IPS-15b (cell line): ENCODE measurements at regions not wholly inside any gene's neighbourhood (a gene's known extent, or its start where the extent isn't known, plus 50 kb on each side); places are given as distances from the start of the nearest gene placed in this dataset.

Experiments
- H3K27me3 ChIP-seq: one replicate; pipeline ENCODE4 v1.6.1; 2013; ENCODE audit warnings: low read length; ENCODE audit not compliant: control insufficient read depth, insufficient read depth
- H3K36me3 ChIP-seq: one replicate; pipeline ENCODE4 v1.6.1; 2013; ENCODE audit warnings: low read length; ENCODE audit not compliant: control insufficient read depth, insufficient read depth
- H3K4me1 ChIP-seq: one replicate; pipeline ENCODE4 v1.6.1; 2013; ENCODE audit warnings: mild to moderate bottlenecking, low read length; ENCODE audit not compliant: control insufficient read depth, insufficient read depth
- H3K4me3 ChIP-seq: one replicate; pipeline ENCODE4 v1.5.1; 2013; ENCODE audit warnings: low read depth, low read length
- H3K9ac ChIP-seq: one replicate; pipeline ENCODE4 v1.6.1; 2013; ENCODE audit warnings: low read depth, mild to moderate bottlenecking, low read length
- H3K9me3 ChIP-seq: one replicate; pipeline ENCODE4 v1.6.1; 2013; ENCODE audit warnings: mild to moderate bottlenecking, low read length; ENCODE audit not compliant: control insufficient read depth, insufficient read depth

DNA sequence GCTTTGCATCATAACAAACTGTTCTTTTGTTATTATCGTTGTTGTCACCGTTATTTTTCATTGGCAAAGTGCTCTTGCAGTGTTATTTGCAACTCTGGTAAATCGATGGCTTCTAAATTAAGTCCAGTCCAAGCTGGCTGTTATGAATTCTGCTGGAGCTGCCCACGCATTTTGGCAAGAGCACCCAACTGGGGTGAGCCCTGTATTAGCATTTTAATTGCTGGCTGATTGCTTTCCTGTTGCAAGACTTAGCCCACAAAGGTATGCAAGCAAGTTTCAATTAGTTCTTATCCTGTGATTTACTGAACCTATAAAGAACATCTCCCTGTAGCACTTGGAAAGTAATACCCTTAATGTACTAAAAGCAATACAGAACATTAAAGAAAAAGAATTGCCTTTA, 226.8 kb downstream of the ACTR3B start:
- no peak overlapping the region for H3K4me3 ChIP-seq
- peaks cover 20% of the 10 kb centered on the region for H3K4me1 ChIP-seq
- H3K36me3 ChIP-seq, result no peaks in the 10 kb centered on the region
- H3K9me3 ChIP-seq, result no peaks in the 10 kb centered on the region
- no peaks in the 10 kb centered on the region for H3K27me3 ChIP-seq
- no peak overlapping the region for H3K9ac ChIP-seq

DNA sequence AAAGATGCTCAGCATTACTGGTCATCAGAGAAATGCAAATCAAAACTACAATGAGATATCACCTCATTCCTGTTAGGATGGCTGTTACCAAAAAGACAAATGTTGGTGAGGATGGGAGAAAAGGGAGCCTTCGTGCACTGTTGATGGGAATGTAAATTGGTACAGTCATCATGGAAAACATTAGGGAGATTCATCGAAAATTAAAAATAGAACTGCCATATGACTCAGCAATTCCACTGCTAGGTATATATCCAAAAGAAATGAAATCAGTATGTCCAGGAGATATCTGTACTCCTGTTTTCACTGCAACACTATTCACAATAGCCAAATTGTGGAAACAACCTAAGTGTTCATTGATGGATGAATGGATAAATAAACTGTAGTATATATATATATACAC, 228.1 kb downstream of the ACTR3B start:
- Histone ChIP-seq H3K4me1 (peaks cover 20% of the 10 kb centered on the region), H3K4me3 (no peak overlapping the region), H3K36me3 (no peaks in the 10 kb centered on the region), H3K27me3 (no peaks in the 10 kb centered on the region), H3K9me3 (no peaks in the 10 kb centered on the region), H3K9ac (no peak overlapping the region)

DNA sequence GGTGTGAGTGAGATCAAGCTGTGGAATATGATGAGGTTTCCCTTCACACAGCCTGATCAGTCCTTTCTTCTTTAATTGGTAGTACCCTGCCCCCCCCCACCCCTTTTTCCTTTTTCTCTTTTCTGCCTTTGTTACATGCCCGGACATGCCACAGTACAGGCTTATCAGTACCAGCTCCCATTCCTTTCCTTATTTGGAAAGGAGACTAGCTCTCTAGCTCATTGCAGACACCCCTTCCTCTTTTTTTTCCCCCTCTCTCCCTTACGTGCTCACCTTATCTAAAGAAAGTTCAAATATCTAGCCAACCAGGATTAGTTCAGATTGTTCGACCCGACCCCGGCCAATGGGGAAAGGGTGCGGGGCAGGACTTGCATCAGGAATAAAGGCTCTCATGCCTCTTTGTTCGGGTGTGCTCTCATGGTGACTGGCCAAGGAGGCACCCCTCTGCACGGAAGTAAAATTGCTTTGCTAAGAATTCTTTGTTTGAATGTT, 230.4 kb downstream of the ACTR3B start:
- Histone ChIP-seq H3K9me3 (no peaks in the 10 kb centered on the region), H3K9ac (no peak overlapping the region), H3K36me3 (no peaks in the 10 kb centered on the region), H3K4me1 (peaks cover 18% of the 10 kb centered on the region), H3K27me3 (no peaks in the 10 kb centered on the region), H3K4me3 (no peak overlapping the region)

DNA sequence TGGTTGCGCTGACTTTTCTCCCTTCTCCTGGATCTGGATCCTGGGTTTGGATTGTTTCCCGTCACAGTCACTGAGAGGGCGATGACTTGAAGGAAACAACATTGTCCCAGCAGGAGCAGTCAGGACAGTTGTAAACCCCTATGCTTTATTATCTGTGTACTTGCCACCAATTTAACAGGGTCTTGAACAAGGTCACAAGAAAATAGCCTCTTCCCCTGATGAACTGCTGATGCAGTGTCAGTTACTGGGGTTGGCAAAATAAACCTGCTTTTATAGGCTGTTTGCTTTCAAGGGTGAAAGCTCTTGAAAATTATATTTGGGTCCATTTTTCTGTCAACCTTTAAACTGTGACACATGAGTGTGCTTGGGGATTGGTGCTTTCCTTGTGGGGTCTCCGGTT, 238.9 kb downstream of the ACTR3B start:
- H3K27me3 ChIP-seq, result no peaks in the 10 kb centered on the region
- peaks cover 3% of the 10 kb centered on the region for H3K36me3 ChIP-seq
- no peak overlapping the region for H3K9ac ChIP-seq
- peaks cover 11% of the 10 kb centered on the region for H3K9me3 ChIP-seq
- H3K4me3 ChIP-seq, result no peak overlapping the region
- peaks cover 9% of the 10 kb centered on the region for H3K4me1 ChIP-seq

DNA sequence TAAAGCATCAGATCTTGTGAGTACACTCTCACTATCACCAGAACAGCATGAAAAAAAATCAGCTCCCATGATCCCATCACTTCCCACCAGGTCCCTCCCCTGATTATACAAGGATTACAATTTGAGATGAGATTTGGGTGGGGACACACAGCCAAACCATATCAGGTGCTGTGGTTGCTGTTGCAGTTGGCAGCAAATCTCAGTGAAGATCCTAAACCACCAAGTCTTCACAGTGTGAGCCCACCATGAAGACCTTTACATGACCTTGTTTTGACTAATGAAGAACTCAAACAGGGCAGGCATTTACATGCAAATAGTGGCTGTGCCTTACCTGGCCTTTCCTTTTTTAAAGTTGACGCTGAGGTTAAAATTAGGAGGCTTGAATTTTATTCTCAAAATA, 242.6 kb downstream of the ACTR3B start:
- Histone ChIP-seq H3K9me3 (peaks cover 11% of the 10 kb centered on the region), H3K9ac (no peak overlapping the region), H3K36me3 (peaks cover 3% of the 10 kb centered on the region), H3K4me3 (no peak overlapping the region), H3K27me3 (peaks cover 4% of the 10 kb centered on the region), H3K4me1 (peaks cover 9% of the 10 kb centered on the region)

DNA sequence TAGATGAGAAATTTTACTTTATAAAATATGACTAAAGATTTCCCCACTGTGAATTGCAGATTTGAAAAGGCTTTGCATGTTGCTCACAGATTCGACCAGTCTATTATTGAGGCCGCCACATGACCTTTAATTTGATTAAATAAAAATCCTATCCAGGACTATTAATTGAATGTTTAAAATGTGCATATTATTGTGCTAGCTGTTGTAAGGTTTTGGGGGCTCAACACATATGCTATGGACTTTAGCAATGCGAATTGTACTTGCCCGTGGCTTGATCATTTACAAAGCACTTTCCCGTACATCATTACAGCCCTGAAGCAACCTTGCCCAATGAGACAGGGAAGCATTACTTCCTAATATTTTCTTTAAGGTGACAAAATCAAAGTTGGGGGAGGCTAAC, 243.0 kb downstream of the ACTR3B start:
- Histone ChIP-seq H3K27me3 (peaks cover 4% of the 10 kb centered on the region), H3K9me3 (peaks cover 11% of the 10 kb centered on the region), H3K9ac (no peak overlapping the region), H3K36me3 (peaks cover 3% of the 10 kb centered on the region), H3K4me1 (peaks cover 9% of the 10 kb centered on the region), H3K4me3 (no peak overlapping the region)

DNA sequence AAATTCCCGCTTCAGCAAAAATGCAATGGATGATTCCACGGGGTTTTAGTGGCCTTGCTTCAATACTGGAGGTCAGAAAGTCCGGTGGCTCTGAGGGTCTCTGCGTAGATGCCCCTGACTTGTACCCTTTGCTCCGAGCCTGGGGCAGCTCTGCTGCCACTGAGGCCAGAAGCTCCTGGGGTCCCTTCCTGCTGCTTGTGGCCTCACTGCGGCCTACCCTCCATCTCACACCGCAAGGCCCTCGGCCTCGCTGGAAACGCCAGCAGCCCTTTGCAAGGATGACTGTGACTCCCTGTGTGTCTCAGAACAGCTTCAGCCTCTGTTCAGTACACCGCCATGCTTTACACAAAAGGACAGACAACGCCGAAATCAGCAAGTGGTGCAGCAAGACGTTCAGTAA, 244.8 kb downstream of the ACTR3B start:
- H3K27me3 ChIP-seq, result peaks cover 4% of the 10 kb centered on the region
- peaks cover 3% of the 10 kb centered on the region for H3K36me3 ChIP-seq
- peaks cover 11% of the 10 kb centered on the region for H3K9me3 ChIP-seq
- H3K4me3 ChIP-seq, result no peak overlapping the region
- H3K4me1 ChIP-seq, result peaks cover 9% of the 10 kb centered on the region
- H3K9ac ChIP-seq, result no peak overlapping the region

DNA sequence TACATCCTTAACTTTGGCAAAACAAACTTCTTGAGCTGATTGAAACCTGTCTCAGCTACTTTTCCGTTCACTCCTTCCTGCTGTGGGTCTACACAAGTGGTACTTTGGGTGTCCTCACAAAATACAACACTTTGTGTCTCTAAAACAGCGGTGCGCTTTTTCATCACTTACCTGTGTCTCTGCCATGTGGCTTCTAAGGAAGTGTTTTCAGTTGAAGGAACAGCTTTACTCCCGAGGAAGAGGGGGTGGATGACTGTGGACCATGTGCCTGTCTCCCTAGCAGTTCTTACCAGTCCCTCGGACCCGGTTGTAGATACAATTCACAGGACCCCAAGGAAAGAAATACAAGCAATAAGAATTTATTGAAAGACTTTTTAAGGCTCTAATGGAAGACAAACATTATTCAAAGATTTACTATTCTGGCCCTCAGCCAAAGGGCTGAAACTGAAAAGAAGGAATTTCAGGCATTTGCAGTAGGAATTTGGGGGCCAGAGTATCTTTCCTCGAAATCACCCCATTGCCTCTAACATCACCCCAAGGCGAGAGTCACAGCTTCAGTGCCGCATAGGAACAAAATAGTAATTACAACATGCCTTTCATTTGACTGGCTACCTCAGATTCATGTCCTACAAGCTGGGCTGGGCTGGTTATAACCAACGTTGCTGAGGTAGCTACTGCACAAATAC, 246.3 kb downstream of the ACTR3B start:
- Histone ChIP-seq H3K36me3 (no peaks in the 10 kb centered on the region), H3K9me3 (peaks cover 3% of the 10 kb centered on the region), H3K4me3 (no peak overlapping the region), H3K9ac (no peak overlapping the region), H3K27me3 (peaks cover 4% of the 10 kb centered on the region), H3K4me1 (peaks cover 9% of the 10 kb centered on the region)

DNA sequence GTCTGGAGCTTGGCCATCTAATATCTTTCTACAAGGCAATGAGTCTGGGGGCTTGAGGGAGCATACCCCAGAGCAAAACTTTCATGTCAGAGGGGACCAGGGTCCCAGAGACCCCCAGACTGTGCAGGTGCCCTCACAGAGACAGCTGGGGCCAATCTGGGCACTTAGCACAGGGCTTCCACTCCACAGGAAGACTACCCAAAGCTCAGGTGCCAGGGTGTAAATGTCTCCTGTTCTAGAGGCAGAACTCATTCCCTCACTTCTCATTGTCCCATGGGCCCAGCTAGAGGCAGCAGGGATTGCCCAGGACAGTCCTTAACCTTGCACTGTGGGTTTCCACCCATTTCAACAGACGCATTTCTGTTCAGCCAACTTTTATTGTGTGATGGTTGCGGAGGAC, 246.9 kb downstream of the ACTR3B start:
- Histone ChIP-seq H3K36me3 (no peaks in the 10 kb centered on the region), H3K4me3 (no peak overlapping the region), H3K9me3 (no peaks in the 10 kb centered on the region), H3K9ac (no peak overlapping the region), H3K27me3 (peaks cover 4% of the 10 kb centered on the region), H3K4me1 (peaks cover 9% of the 10 kb centered on the region)

DNA sequence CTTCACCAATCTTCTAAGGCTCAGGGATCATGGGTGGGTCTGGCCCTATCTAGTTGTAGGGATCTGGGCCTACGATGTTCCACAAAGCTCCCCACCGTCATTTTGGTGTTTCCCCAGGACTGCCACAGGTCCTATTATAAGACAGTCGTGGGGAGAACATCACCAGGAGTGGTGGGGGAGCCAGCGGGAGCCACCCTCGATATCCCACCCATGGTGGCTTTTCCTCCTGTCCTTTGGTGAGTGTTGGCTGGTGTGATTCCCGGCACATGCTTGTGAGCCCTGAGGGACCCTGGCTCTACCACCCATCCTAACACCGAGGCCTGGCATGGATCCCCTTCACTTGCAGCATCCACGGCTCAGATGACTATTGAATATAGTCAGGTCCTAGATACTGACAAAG, 247.4 kb downstream of the ACTR3B start:
- Histone ChIP-seq H3K4me1 (peaks cover 9% of the 10 kb centered on the region), H3K27me3 (peaks cover 4% of the 10 kb centered on the region), H3K4me3 (no peak overlapping the region), H3K36me3 (no peaks in the 10 kb centered on the region), H3K9me3 (no peaks in the 10 kb centered on the region), H3K9ac (no peak overlapping the region)

DNA sequence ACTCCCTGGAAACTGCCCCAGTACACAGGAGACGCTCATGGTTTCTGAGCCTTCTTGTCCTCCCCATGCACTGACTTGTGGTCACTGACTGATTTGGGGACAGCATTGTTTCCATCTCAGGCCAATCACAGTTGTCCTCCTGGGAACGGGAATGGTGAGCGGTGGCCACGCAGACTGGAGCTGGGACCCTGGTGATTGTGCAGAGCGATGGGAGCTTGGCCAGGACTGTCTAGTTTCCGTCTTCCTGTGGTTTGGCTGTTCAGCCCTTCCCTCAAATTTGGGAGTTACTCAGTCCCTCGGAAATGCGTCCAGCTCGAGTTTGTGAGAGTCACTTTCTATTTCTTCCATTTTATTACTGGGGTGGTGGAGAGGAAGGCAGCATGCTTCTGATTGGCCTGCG, 250.9 kb downstream of the ACTR3B start:
- H3K9me3 ChIP-seq, result no peaks in the 10 kb centered on the region
- H3K27me3 ChIP-seq, result peaks cover 4% of the 10 kb centered on the region
- H3K36me3 ChIP-seq, result no peaks in the 10 kb centered on the region
- H3K9ac ChIP-seq, result no peak overlapping the region
- H3K4me1 ChIP-seq, result no peaks in the 10 kb centered on the region
- no peak overlapping the region for H3K4me3 ChIP-seq

DNA sequence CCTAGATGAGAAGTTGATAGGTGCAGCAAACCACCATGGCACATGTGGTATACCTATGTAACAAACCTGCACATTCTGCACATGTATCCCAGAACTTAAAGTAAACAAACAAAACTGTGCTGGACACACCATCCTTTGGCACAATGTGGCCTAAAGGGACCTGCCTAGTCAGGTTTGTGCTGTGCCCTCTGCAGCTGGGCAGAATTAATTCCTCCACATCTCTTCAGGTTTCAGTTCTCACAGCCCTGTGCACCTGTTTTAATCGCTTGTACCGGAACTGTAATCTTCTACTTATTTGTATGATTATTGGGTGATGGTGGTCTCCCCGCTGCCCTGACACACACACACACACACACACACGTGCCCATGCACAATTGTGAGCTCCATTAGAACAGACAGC, 252.7 kb downstream of the ACTR3B start:
- Histone ChIP-seq H3K27me3 (no peaks in the 10 kb centered on the region), H3K9ac (no peak overlapping the region), H3K9me3 (no peaks in the 10 kb centered on the region)

More for the DNA sequence above, 252.7 kb downstream of the ACTR3B start:
- Histone ChIP-seq H3K4me1 (no peaks in the 10 kb centered on the region), H3K4me3 (no peak overlapping the region), H3K36me3 (no peaks in the 10 kb centered on the region)
